ENCODE measurements at regions not wholly inside any gene's neighbourhood (a gene's known extent, or its start where the extent isn't known, plus 50 kb on each side); places are given as distances from the start of the nearest gene placed in this dataset.
"Not testable (repeated sequence)": the region's sequence is repeated elsewhere in the genome, so short reads cannot be mapped to it uniquely, and the experiment has no call there.

DNA sequence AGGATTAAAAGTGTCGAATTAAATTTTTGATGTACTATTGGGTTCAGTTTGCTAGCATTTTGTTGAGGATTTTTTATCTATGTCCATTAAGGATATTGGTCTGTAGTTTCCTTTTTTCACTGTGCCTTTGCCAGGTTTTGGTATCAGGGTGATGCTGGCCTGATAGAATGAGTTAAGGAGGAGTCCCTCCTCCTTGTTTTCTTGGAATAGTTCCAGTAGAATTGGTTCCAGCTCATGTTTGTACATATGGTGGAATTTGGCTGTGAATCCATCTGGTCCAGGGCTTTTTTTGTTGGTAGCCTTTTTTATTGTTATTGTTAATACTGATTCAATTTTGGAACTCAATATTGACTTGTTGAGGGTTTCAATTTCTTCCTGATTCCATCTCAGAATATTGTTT, 141.8 kb downstream of the SIM1 start:
- no peak for DNase-seq (ENCODE audit: low read depth)

- no peak for DNase-seq (ENCODE audit: low read depth)
These were observed 144.0 kb downstream of the SIM1 start for GRCh38 chr6:100320686-100321085.

- DNase-seq (ENCODE audit: low read depth): no peak
These were observed 147.7 kb downstream of the SIM1 start for GRCh38 chr6:100317031-100317430.

DNA sequence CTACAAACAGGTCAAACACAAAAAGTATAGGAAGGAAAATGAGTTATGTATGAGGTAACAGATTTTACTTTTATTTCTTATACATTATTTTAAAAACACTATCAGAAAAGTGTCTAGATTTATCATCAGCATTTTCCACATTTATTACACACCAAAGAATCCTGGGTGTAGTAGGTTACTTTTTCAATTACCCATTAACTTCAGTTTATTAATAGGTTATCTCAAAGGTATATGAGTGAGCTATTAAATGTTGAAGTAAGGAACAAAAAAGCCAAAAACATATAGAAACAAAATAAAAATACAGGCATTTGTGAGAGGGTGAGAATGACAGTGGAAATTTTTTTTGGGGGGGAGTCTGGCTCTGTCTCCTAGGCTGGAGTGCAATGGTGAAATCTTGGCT, 150.5 kb downstream of the SIM1 start:
- no peak for DNase-seq (ENCODE audit: low read depth)

GRCh38 chr6:100311707-100312251, 152.9 kb downstream of the SIM1 start:
- no peak for DNase-seq (ENCODE audit: low read depth)

GRCh38 chr6:100309174-100309573, 155.5 kb downstream of the SIM1 start:
- no peak for DNase-seq (ENCODE audit: low read depth)

GRCh38 chr6:100307561-100307960, 157.2 kb downstream of the SIM1 start:
- DNase-seq (ENCODE audit: low read depth): no peak

- no peak for DNase-seq (ENCODE audit: low read depth)
These were observed 159.4 kb downstream of the SIM1 start for GRCh38 chr6:100305209-100305869.

DNA sequence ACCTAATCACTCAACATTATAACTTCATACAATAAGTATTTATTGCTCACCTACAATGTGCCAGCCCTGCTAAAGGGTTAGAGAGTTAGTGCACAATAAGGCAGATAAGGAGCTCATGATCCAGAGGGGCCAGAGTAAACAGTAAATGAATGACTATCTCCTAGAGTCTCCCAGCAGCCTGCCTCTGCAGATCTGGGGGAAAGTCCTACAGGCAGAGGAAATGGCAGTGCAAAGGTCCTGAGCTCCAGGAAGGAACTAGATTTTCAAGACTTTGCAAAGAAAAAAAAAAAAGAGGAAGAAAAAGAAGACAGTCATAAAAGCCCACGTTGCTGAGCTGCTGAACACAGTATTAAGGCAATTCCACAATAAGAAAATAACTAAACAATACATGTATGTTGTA, 160.1 kb downstream of the SIM1 start:
- DNase-seq (ENCODE audit: low read depth): no peak

DNA sequence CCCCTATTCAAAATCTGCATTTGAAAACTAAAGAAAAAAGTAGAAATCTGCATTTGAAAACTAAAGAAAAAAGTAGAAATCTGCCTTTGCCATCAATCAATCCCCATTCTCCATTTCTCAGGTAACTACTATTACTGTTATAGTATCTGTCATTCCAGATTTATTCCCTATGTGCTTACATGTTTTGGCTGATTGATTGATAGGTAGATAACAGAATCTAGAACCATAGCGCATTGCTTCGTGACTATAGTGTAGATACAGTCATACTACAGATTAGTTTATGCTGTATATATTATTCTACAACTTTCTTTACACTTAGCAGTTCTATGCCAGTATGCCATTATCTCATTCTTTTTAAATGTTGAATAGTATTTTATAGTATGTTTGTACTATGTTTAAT, 163.0 kb downstream of the SIM1 start:
- DNase-seq (ENCODE audit: low read depth): no peak

DNA sequence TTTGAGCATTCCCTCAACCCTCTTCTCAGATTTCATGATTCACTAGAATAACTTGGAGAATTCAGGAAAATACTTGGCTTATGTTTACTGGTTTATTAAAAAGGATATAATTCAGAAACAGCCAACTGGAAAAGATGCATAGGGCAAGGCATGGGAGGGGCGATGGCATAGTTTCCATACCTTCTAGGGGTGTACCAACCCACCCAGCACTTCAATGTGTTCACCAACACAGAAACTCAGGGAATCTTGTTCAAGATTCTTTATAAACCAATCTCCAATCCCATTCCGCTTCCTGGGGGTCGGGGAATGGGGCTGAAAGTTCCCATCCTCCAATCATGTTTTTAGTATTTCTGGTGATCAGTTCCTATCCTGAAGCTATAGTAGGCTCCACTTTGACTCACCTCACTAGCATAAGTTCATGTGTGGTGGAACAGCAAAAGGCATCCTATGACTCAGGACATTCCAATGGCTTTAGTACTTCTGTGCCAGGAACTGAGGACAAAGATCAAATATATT, 164.4 kb downstream of the SIM1 start:
- DNase-seq (ENCODE audit: low read depth): no peak

- no peak for DNase-seq (ENCODE audit: low read depth)
These were observed 167.7 kb downstream of the SIM1 start for GRCh38 chr6:100296810-100297544.

GRCh38 chr6:100295172-100295571, 169.5 kb downstream of the SIM1 start:
- not testable (repeated sequence) for DNase-seq (ENCODE audit: low read depth)

DNA sequence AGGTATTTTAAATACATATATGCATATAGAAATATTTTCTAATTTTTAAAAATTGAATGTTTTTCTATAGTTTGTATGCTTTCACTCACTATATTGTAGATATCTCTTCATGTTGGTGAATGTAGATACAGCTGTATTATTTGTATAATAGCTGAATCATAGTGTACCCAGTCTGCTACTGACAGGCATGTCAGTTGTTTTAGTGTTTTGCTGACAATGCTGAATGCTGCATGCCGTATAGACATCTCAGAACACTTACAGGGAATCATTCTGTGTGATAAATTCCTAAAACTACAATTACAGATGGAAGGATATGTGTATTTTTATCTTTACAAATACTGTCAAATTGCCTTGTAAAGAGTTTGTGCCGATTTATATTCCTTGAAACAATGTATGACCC, 175.4 kb downstream of the SIM1 start:
- no peak for DNase-seq (ENCODE audit: low read depth)

DNA sequence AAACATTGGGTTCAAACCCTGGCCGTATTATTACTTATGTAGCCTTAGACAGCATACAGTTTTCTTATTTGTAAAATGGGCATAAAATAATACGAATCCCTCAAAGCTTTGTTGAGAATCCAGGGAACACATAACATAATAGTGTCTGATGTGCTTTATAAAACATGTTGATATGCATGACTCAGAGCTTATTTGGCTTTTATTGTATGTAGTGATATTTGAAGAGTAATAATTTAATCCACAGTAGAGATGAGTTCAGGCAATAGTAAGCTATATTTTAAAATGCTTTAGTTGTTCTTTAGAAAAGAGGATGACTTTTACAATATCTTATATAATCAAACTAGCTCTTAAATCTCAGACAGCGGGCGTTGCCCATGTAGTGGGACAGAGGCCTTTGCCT, 176.4 kb downstream of the SIM1 start:
- no peak for DNase-seq (ENCODE audit: low read depth)

DNA sequence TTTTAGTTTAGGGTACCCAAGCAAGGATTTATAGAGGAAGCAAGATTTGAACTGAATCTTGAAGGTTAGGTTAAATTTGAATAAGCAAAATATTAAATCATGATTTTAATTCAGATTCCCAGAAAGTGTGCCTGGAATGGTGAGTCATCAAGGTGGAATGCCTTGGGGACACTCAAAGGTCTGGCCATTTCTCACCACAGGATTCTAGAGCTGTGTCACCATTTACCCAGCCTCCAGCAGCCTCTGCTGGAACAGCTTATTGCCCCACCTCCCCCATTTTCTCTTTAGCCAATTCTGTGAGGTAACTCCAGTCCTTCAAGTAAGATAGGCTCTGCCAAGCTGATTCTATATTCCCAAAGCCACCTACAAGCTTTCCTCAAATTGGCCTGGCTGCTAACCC, 181.4 kb downstream of the SIM1 start:
- no peak for DNase-seq (ENCODE audit: low read depth)

DNA sequence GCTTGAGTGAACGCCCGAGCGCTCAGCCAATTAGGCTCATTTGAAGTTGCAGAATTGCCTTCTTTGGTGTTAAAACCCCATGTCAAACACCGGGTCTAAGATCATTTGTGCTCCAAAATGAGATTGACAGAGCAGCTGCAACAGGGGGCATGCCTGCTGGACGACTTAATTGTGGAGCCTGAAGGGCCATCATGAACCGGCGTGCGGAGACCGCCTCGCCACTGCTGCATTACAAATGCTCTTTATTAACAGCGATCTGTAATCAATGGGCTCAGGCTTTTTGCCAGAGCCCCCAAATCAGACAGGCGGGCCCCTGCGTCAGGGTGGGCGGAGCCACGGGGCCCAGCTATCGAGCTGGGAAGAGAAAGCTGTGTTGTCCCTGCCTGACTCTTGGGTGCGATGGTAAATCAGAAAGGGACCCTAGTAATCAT, 183.2 kb downstream of the SIM1 start:
- DNase-seq (ENCODE audit: low read depth): no peak

GRCh38 chr6:100276311-100277057, 188.2 kb downstream of the SIM1 start:
- no peak for DNase-seq (ENCODE audit: low read depth)

DNA sequence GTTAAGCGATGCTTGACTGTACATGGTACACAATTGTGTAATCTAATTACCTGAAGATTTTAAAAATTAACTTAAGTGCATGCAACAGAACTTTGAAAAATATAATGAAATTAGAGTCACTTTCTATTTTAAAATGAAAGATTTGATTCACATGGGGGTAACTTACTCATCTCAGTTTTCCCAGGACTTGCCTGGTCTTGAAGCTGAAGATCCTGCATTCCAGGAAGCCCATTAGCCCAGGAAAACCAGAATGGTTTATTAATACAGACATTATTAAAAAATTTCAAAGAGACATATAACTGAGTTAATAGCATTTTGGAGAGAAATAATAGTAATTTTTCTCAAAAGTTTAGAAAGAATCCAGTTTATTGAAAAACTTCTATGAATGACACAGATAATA, 190.6 kb downstream of the SIM1 start:
- DNase-seq (ENCODE audit: low read depth): no peak

DNA sequence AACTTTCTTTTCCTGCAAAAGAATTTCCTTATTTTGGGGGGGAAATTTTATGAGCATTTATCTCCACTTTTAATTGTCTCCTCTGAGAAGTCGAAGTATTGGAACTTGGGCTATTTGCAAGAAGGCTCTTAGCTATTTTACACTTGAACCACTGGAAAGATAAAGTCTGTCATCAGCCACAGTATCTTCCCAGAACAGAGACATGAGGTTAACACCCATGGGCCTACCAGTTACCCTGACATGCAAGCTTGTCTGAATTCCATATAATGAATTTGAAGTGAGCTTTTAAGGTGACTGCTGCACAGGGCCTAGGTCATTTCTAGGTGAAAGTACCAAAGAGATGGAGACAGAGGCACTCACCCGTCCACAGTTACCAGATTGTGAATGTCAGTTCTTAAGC, 193.1 kb downstream of the SIM1 start:
- DNase-seq (ENCODE audit: low read depth): no peak

DNA sequence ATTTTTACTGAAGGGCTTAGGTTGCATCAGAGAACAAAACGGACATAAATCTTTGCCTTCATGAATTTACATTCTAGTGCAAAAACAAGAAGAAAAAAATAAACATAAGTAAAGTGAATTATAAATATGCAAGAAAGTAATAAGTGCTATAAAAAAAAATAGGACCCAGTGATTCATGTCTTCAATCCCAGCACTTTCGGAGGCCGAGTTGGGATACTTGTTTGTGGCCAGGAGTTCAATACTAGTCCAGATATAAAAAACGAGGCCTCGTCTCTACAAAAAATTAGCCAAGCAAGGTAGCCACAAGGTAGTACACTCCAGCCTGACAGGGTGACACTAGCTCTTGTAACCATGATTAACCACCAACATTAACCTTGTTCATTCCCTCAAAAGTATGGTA, 193.5 kb downstream of the SIM1 start:
- DNase-seq (ENCODE audit: low read depth): no peak

DNA sequence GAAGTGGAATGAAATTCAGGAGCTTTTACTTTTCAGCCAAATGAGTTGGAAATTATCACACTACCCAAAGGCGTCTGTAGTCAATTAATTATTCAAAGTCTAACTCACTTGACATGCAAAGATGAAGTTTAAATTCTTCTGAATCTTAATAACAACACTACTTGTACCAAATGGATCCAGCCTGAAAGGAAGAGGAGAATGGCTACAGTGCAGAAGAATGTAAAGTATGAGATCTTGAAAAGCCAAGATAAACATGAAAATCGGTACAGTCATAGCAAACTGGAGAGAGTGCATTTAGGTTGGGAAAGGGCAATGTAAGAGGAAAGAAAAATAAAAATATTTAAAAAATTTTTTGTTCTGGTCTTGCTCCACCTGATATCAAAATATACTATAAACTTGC, 195.5 kb downstream of the SIM1 start:
- no peak for DNase-seq (ENCODE audit: low read depth)

DNA sequence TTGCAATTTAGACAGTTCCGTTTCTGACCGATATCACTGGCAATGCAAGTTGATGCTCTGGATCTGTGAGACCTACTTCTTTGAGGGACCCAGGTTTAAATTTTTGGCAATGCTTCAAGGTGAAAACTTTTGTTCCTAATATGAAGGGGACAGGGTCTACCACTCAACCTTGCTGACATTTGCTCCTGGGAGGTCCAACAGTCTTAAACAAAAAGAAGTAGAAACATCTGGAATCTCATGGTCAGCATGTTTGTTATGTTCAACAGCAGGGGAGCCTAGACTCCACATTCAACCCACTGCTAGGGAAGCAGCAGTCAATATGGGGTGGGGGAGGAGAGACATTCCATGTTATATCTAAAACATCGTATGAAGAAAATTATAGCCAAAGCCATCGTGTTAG, 196.4 kb downstream of the SIM1 start:
- DNase-seq (ENCODE audit: low read depth): no peak

Measured in CMK (cell line).